ENCODE measurements at regions not wholly inside any gene's neighbourhood (a gene's known extent, or its start where the extent isn't known, plus 50 kb on each side); places are given as distances from the start of the nearest gene placed in this dataset.

- Histone ChIP-seq H2AFZ (ENCODE audit: insufficient read depth, low read depth, low read length, poor library complexity, severe bottlenecking) (no peak overlapping the region), H3K4me2 (replicated peaks; ENCODE audit: extremely low read depth, low read length, poor library complexity, severe bottlenecking) (no peak overlapping the region), H3K4me3 (replicated peaks in 1 of 3; ENCODE audit: low read depth in 2 of 3, low read length in 3 of 3) (no peak overlapping the region), H3K27ac (ENCODE audit: low read depth in 1 of 2, low read length in 2 of 2) (no peak overlapping the region), H3K9me3 (replicated peaks in 1 of 2; ENCODE audit: control insufficient read depth in 1 of 2, insufficient read depth in 1 of 2, low read length in 2 of 2) (no peaks in the 10 kb centered on the region), H3K4me1 (ENCODE audit: control insufficient read depth in 1 of 2, insufficient read depth in 2 of 2, low read length in 2 of 2) (no peaks in the 10 kb centered on the region), H4K20me1 (ENCODE audit: insufficient read depth, low read length) (no peaks in the 10 kb centered on the region), H3K79me2 (ENCODE audit: insufficient read depth, low read length) (no peaks in the 10 kb centered on the region), H3K9ac (ENCODE audit: insufficient read depth, low read length, poor library complexity, severe bottlenecking) (no peak overlapping the region), H3K36me3 (replicated peaks in 1 of 2; ENCODE audit: control insufficient read depth in 1 of 2, insufficient read depth in 2 of 2, low read length in 2 of 2) (no peaks in the 10 kb centered on the region), H3K27me3 (ENCODE audit: control insufficient read depth in 2 of 2, insufficient read depth in 2 of 2, low read length in 2 of 2) (no peaks in the 10 kb centered on the region)
- H3K4me3 Mint-ChIP-seq = no peak overlapping the region
- no peak for TF ChIP-seq CTCF (IDR thresholded peaks at IDR 0.05)
- intact Hi-C loops (cut with micrococcal nuclease) = no loop called here
- no peaks in the 10 kb centered on the region for H3K36me3 Mint-ChIP-seq
- H3K9me3 Mint-ChIP-seq = peaks cover 0 to 2% (median 0%) of the 10 kb centered on the region in 7 donors
- WGBS (ENCODE audit: insufficient coverage) = 76% methylated on average over 6 of the region's 7 CpGs
- no peaks in the 10 kb centered on the region for H3K27me3 Mint-ChIP-seq (ENCODE audit: low read depth in 3 of 3)
- no peak overlapping the region for H3K27ac Mint-ChIP-seq
- peaks cover 4% of the 10 kb centered on the region for H3K4me1 Mint-ChIP-seq
- no peak for DNase-seq
Measured at GRCh38 chr6:166705069-166705468, 78.0 kb upstream of the RPS6KA2 start.

GRCh38 chr6:166704171-166704570 is 77.1 kb upstream of the RPS6KA2 start:
- intact Hi-C loops (cut with micrococcal nuclease) = no loop called here
- H4K20me1 ChIP-seq (ENCODE audit: insufficient read depth, low read length) = no peaks in the 10 kb centered on the region
- DNase-seq = no peak
- H3K27ac ChIP-seq (ENCODE audit: low read depth in 1 of 2, low read length in 2 of 2) = no peak overlapping the region
- no peaks in the 10 kb centered on the region for H3K36me3 ChIP-seq (replicated peaks in 1 of 2; ENCODE audit: control insufficient read depth in 1 of 2, insufficient read depth in 2 of 2, low read length in 2 of 2)
- no peak for TF ChIP-seq CTCF (IDR thresholded peaks at IDR 0.05)
- no peak overlapping the region for H3K4me2 ChIP-seq (replicated peaks; ENCODE audit: extremely low read depth, low read length, poor library complexity, severe bottlenecking)
- Mint-ChIP-seq H3K36me3 (no peaks in the 10 kb centered on the region), H3K27me3 (ENCODE audit: low read depth in 3 of 3) (no peaks in the 10 kb centered on the region), H3K27ac (no peak overlapping the region), H3K4me1 (peaks cover 4% of the 10 kb centered on the region), H3K4me3 (no peak overlapping the region), H3K9me3 (peaks cover 0 to 2% (median 0%) of the 10 kb centered on the region in 7 donors)
- H3K9me3 ChIP-seq (replicated peaks in 1 of 2; ENCODE audit: control insufficient read depth in 1 of 2, insufficient read depth in 1 of 2, low read length in 2 of 2) = no peaks in the 10 kb centered on the region
- no peaks in the 10 kb centered on the region for H3K4me1 ChIP-seq (ENCODE audit: control insufficient read depth in 1 of 2, insufficient read depth in 2 of 2, low read length in 2 of 2)
- H3K9ac ChIP-seq (ENCODE audit: insufficient read depth, low read length, poor library complexity, severe bottlenecking) = no peak overlapping the region
- no peak overlapping the region for H3K4me3 ChIP-seq (replicated peaks in 1 of 3; ENCODE audit: low read depth in 2 of 3, low read length in 3 of 3)
- WGBS (ENCODE audit: insufficient coverage) = 90% methylated on average over 3 of the region's 7 CpGs
- no peaks in the 10 kb centered on the region for H3K79me2 ChIP-seq (ENCODE audit: insufficient read depth, low read length)
- no peaks in the 10 kb centered on the region for H3K27me3 ChIP-seq (ENCODE audit: control insufficient read depth in 2 of 2, insufficient read depth in 2 of 2, low read length in 2 of 2)
- H2AFZ ChIP-seq (ENCODE audit: insufficient read depth, low read depth, low read length, poor library complexity, severe bottlenecking) = no peak overlapping the region
